ENCODE measurements at regions not wholly inside any gene's neighbourhood (a gene's known extent, or its start where the extent isn't known, plus 50 kb on each side); places are given as distances from the start of the nearest gene placed in this dataset.

DNA sequence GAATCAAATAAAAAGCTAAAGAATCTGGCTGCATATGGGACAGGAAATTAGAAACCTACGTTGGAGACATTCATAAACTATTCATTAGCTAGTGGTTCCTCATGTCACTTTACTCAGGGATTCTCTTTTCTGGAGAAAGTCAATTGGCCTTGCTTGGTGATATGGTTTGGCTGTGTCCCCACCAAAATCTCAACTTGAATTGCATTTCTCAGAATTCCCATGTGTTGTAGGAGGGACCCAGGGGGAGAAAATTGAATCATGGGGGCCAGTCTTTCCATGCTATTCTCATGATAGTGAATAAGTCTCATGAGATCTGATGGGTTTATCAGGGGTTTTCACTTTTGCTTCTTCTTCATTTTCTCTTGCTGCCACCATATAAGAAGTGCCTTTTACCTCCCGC, 91.2 kb upstream of the CD44 start:
- ATAC-seq (no peak), FAIRE-seq (no peak), DNase-seq (ENCODE audit: extremely low read depth in 1 of 4, low spot score in 3 of 4) (no peak)
- Histone ChIP-seq H3K4me2 (ENCODE audit: insufficient read depth, low read length) (no peak overlapping the region), H3K9me3 (replicated peaks; ENCODE audit: control insufficient read depth, insufficient read depth, low read depth, low read length) (no peaks in the 10 kb centered on the region), H2AFZ (ENCODE audit: low read depth, low read length) (no peak overlapping the region), H4K20me1 (replicated peaks; ENCODE audit: control insufficient read depth, insufficient read depth, low read length) (no peaks in the 10 kb centered on the region), H3K27ac (ENCODE audit: extremely low read depth, low read depth, low read length) (no peak overlapping the region), H3K4me3 (no peak overlapping the region), H3K4me1 (replicated peaks in 1 of 2; ENCODE audit: control insufficient read depth in 2 of 2, insufficient read depth in 2 of 2, low read length in 2 of 2) (no peaks in the 10 kb centered on the region; a peak in 2 of 5 replicates), H3K9me1 (ENCODE audit: control insufficient read depth, insufficient read depth, low read length) (no peaks in the 10 kb centered on the region), H3K9ac (ENCODE audit: insufficient read depth in 1 of 2, low read depth in 2 of 2, low read length in 2 of 2) (no peak overlapping the region), H3K27me3 (ENCODE audit: control insufficient read depth in 2 of 2, insufficient read depth in 2 of 2, low read length in 2 of 2) (no peaks in the 10 kb centered on the region; a peak in 1 of 5 replicates), H3K36me3 (ENCODE audit: control insufficient read depth, insufficient read depth, low read length) (no peaks in the 10 kb centered on the region), H3K79me2 (ENCODE audit: control insufficient read depth, insufficient read depth, low read length) (no peaks in the 10 kb centered on the region)
- ChIA-PET CTCF (ENCODE audit: low intra/inter-chr PET ratio) (no interaction called here), POLR2A (interaction anchor here (0.6 to 0.8 kb wide), 2 partner anchors 18 to 896 kb away, joined by 3 read pairs; no protein-coding TSS in a partner anchor)
- intact Hi-C loops (cut with micrococcal nuclease), result no loop called here
- TF ChIP-seq SMC3 (conservative IDR thresholded peaks at IDR 0.05; ENCODE audit: insufficient read depth, low read depth, low read length), result no peak
- no peak for TF ChIP-seq LARP7 (IDR thresholded peaks at IDR 0.05)
- TF ChIP-seq ZNF395 (CRISPR knock-in tag; IDR thresholded peaks at IDR 0.05), result no peak
- TF ChIP-seq, protein P1, sequence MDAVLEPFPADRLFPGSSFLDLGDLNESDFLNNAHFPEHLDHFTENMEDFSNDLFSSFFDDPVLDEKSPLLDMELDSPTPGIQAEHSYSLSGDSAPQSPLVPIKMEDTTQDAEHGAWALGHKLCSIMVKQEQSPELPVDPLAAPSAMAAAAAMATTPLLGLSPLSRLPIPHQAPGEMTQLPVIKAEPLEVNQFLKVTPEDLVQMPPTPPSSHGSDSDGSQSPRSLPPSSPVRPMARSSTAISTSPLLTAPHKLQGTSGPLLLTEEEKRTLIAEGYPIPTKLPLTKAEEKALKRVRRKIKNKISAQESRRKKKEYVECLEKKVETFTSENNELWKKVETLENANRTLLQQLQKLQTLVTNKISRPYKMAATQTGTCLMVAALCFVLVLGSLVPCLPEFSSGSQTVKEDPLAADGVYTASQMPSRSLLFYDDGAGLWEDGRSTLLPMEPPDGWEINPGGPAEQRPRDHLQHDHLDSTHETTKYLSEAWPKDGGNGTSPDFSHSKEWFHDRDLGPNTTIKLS (IDR thresholded peaks at IDR 0.05; ENCODE audit: borderline replicate concordance, low read depth), result no peak
- no peak for TF ChIP-seq ZNF274 (IDR thresholded peaks at IDR 0.05; ENCODE audit: borderline replicate concordance, low read depth, low read length)
- no peak for TF ChIP-seq SAFB2 (IDR thresholded peaks at IDR 0.05; ENCODE audit: borderline replicate concordance, low read depth, low read length, severe bottlenecking)
- TF ChIP-seq DACH1 (IDR thresholded peaks at IDR 0.05; ENCODE audit: partially characterized antibody), result no peak
- TF ChIP-seq POLR2A (conservative IDR thresholded peaks at IDR 0.05), result no peak
- no peak for TF ChIP-seq ZNF431 (CRISPR knock-in tag; IDR thresholded peaks at IDR 0.05)
- no peak for TF ChIP-seq CCNT2 (IDR thresholded peaks at IDR 0.05; ENCODE audit: borderline replicate concordance, extremely low read depth, insufficient read length, low read depth, low read length)
- no peak for TF ChIP-seq MXI1 (IDR thresholded peaks at IDR 0.05; ENCODE audit: low read depth, low read length)
- TF ChIP-seq KLF6 (CRISPR knock-in tag; IDR thresholded peaks at IDR 0.05; ENCODE audit: borderline replicate concordance), result no peak
- TF ChIP-seq MBD2 (IDR thresholded peaks at IDR 0.05; ENCODE audit: borderline replicate concordance, low read depth), result no peak
- no peak for TF ChIP-seq ZNF224 (CRISPR knock-in tag; IDR thresholded peaks at IDR 0.05)
- TF ChIP-seq NBN (IDR thresholded peaks at IDR 0.05; ENCODE audit: low read depth), result no peak
- no peak for TF ChIP-seq ZNF282 (CRISPR knock-in tag; IDR thresholded peaks at IDR 0.05)
- TF ChIP-seq RAD51 (IDR thresholded peaks at IDR 0.05; ENCODE audit: borderline replicate concordance, low read depth), result no peak
- in situ Hi-C loops (cut with MboI), result no loop called here
- no TSS peak for BruUV-seq (replicated peaks)
- WGBS (ENCODE audit: insufficient coverage, low coverage, missing lambda C conversion rate), result 14% methylated on average over 2 of the region's 2 CpGs
